GM12878 (cell line): ENCODE measurements at regions not wholly inside any gene's neighbourhood (a gene's known extent, or its start where the extent isn't known, plus 50 kb on each side); places are given as distances from the start of the nearest gene placed in this dataset.

Experiments
- ATAC-seq: fragments of 200-7000 bp; cut with Tn5 transposase; 3 replicates; pipeline ENCODE4 v1.9.1; 2020; ENCODE audit warnings: mild to moderate bottlenecking, moderate library complexity
- BruUV-seq: library from RNA; stranded (reverse); fragments of 400-500 nt; replicated peaks from 2 replicates; lab custom pipeline; 2021; lab: Mats Ljungman, UMichigan
- CTCF ChIA-PET: fragments of 300-600 bp; sonication (Branson Sonifier 250); formaldehyde crosslinking; extraction: SDS; loops from one replicate; lab custom pipeline; 2021; ENCODE audit warnings: inconsistent platforms; lab: Yijun Ruan, JAX
- POLR2A ChIA-PET: fragments of 350-600 bp; formaldehyde crosslinking; extraction: SDS; loops from one replicate; lab custom pipeline; 2021; ENCODE audit warnings: inconsistent platforms; lab: Charles Lee
- RAD21 ChIA-PET: fragments of 300-600 bp; sonication (Branson Sonifier 250); formaldehyde crosslinking; loops from one replicate; lab custom pipeline; 2023; ENCODE audit warnings: antibody characterized with exemption; ENCODE audit not compliant: unreplicated experiment; lab: Charles Lee
- SMC1A ChIA-PET: fragments of 300-600 bp; sonication (Branson Sonifier 250); formaldehyde crosslinking; loops from one replicate; lab custom pipeline; 2023; ENCODE audit not compliant: unreplicated experiment, uncharacterized antibody; lab: Charles Lee
- DNase-seq: peaks from one replicate; pipeline ENCODE4 v3.0.0-alpha.2; 2011; ENCODE audit warnings: low read depth, low spot score
- FAIRE-seq: peaks from 3 replicates; lab custom pipeline; 2011; peaks lifted over from hg19 to GRCh38; lab: Jason Lieb, UNC
- H2AFZ ChIP-seq: 2 replicates; pipeline ENCODE4 v1.6.0; 2011; ENCODE audit warnings: low read depth, low read length, control low read depth; ENCODE audit not compliant: control insufficient read depth
- H3K27ac ChIP-seq: 2 replicates; pipeline ENCODE4 v1.5.1; 2011; ENCODE audit warnings: control low read depth; ENCODE audit not compliant: control insufficient read depth, insufficient read depth
- H3K27me3 ChIP-seq, 2 experiments: replicated peaks in 1 of 2; 2 replicates each; pipeline versions ENCODE4 v1.6.0 to v1.6.1; 2011; ENCODE audit warnings: low read length in 1 of 2; ENCODE audit not compliant: control insufficient read depth in 2 of 2, insufficient read depth in 2 of 2
- H3K36me3 ChIP-seq, 2 experiments: 2 replicates each; pipeline ENCODE4 v1.5.1; 2011; ENCODE audit warnings: low read length in 1 of 2; ENCODE audit not compliant: control insufficient read depth in 2 of 2, insufficient read depth in 2 of 2
- H3K4me1 ChIP-seq: 2 replicates; pipeline ENCODE4 v1.6.1; 2011; ENCODE audit warnings: mild to moderate bottlenecking, low read length, moderate library complexity, mixed read lengths; ENCODE audit not compliant: control insufficient read depth, insufficient read depth
- H3K4me2 ChIP-seq: 2 replicates; pipeline ENCODE4 v1.6.0; 2011; ENCODE audit warnings: control low read depth; ENCODE audit not compliant: control insufficient read depth, insufficient read depth
- H3K4me3 ChIP-seq: fragments of 200-600 bp; sonication (generic); 2 replicates; pipeline ENCODE4 v1.5.1; 2016
- H3K79me2 ChIP-seq: 2 replicates; pipeline ENCODE4 v1.6.0; 2011; ENCODE audit warnings: low read length; ENCODE audit not compliant: control insufficient read depth, insufficient read depth
- H3K9ac ChIP-seq: 2 replicates; pipeline ENCODE4 v1.8.0; 2011; ENCODE audit warnings: low read length, control low read depth, mixed read lengths; ENCODE audit not compliant: control insufficient read depth, insufficient read depth
- H3K9me3 ChIP-seq: replicated peaks from 3 replicates; pipeline ENCODE4 v1.5.1; 2011; ENCODE audit warnings: mild to moderate bottlenecking, low read length; ENCODE audit not compliant: control insufficient read depth, insufficient read depth
- H4K20me1 ChIP-seq: 2 replicates; pipeline ENCODE4 v1.6.0; 2011; ENCODE audit not compliant: control insufficient read depth, insufficient read depth
- E2F4 ChIP-seq: IDR thresholded peaks from 2 replicates; pipeline ENCODE4 v1.6.1; 2012; ENCODE audit warnings: low read depth, low read length, improper control_type of control experiment
- EED ChIP-seq: sonication (generic); IDR thresholded peaks from 2 replicates; pipeline ENCODE4 v1.6.1; 2016; ENCODE audit warnings: antibody characterized with exemption, low read depth
- EP300 ChIP-seq, 2 experiments: fragments of 150-350 bp in 1 of 2; IDR thresholded peaks; 2 replicates each; pipeline ENCODE4 v1.6.1; 2011 to 2012; ENCODE audit warnings: low read depth in 2 of 2, low read length in 2 of 2, borderline replicate concordance in 1 of 2, improper control_type of control experiment in 1 of 2, inconsistent platforms in 1 of 2; ENCODE audit not compliant: control insufficient read depth in 1 of 2
- HDGF ChIP-seq: fragments of 450-650 bp; IDR thresholded peaks from 2 replicates; pipeline ENCODE4 v1.6.1; 2016; ENCODE audit warnings: antibody characterized with exemption
- KAT2A ChIP-seq: conservative IDR thresholded peaks from 2 replicates; pipeline ENCODE4 v1.6.1; 2011; ENCODE audit warnings: low read depth, low read length; ENCODE audit not compliant: control insufficient read depth
- MEF2B ChIP-seq: fragments of 450-650 bp; IDR thresholded peaks from 2 replicates; pipeline ENCODE4 v1.6.1; 2018; ENCODE audit warnings: mild to moderate bottlenecking, moderate library complexity; ENCODE audit not compliant: partially characterized antibody, poor library complexity, severe bottlenecking
- NBN ChIP-seq: fragments of 450-650 bp; IDR thresholded peaks from 2 replicates; pipeline ENCODE4 v1.6.1; 2016
- NFYB ChIP-seq: IDR thresholded peaks from 2 replicates; pipeline ENCODE4 v1.6.1; 2011; ENCODE audit warnings: low read depth, mild to moderate bottlenecking, low read length, improper control_type of control experiment, moderate library complexity; ENCODE audit not compliant: insufficient read depth
- NKRF ChIP-seq: fragments of 450-650 bp; conservative IDR thresholded peaks from 2 replicates; pipeline ENCODE4 v1.6.1; 2017; ENCODE audit warnings: mild to moderate bottlenecking, moderate library complexity
- PML ChIP-seq: IDR thresholded peaks from 2 replicates; pipeline ENCODE4 v1.6.1; 2012; ENCODE audit warnings: low read length, inconsistent platforms
- RB1 ChIP-seq: fragments of 450-650 bp; formaldehyde crosslinking; IDR thresholded peaks from 2 replicates; pipeline ENCODE4 v1.6.1; 2017; ENCODE audit warnings: mild to moderate bottlenecking, borderline replicate concordance
- WGBS: methylation state at CpG from one replicate; pipeline ENCODE4 v1.1.6; 2016; ENCODE audit warnings: low lambda C conversion rate; ENCODE audit not compliant: insufficient replicate concordance, insufficient coverage; ENCODE audit errors: missing lambda C conversion rate; 5-methylcytosine and 5-hydroxymethylcytosine counted together
- in situ Hi-C: fragments of 300-500 bp; cut with MboI; formaldehyde crosslinking; loops from 9 replicates; pipeline ENCODE4 v1.14.3; 2018; ENCODE audit warnings: mixed read lengths
- intact Hi-C: fragments of 100-400 bp; cut with micrococcal nuclease; formaldehyde crosslinking; loops from one replicate; pipeline ENCODE4 v1.14.2; 2022; ENCODE audit not compliant: unreplicated experiment
- TF ChIP-seq, protein P1 (sequence below): fragments of 450-650 bp; IDR thresholded peaks from 2 replicates; pipeline ENCODE4 v1.6.1; 2016; ENCODE audit warnings: mild to moderate bottlenecking, moderate library complexity, borderline replicate concordance
- TF ChIP-seq, protein P2 (sequence below): fragments of 150-350 bp; IDR thresholded peaks from 2 replicates; pipeline ENCODE4 v1.6.1; 2014; ENCODE audit warnings: mild to moderate bottlenecking, low read depth, low read length

- TF ChIP-seq, protein P1, sequence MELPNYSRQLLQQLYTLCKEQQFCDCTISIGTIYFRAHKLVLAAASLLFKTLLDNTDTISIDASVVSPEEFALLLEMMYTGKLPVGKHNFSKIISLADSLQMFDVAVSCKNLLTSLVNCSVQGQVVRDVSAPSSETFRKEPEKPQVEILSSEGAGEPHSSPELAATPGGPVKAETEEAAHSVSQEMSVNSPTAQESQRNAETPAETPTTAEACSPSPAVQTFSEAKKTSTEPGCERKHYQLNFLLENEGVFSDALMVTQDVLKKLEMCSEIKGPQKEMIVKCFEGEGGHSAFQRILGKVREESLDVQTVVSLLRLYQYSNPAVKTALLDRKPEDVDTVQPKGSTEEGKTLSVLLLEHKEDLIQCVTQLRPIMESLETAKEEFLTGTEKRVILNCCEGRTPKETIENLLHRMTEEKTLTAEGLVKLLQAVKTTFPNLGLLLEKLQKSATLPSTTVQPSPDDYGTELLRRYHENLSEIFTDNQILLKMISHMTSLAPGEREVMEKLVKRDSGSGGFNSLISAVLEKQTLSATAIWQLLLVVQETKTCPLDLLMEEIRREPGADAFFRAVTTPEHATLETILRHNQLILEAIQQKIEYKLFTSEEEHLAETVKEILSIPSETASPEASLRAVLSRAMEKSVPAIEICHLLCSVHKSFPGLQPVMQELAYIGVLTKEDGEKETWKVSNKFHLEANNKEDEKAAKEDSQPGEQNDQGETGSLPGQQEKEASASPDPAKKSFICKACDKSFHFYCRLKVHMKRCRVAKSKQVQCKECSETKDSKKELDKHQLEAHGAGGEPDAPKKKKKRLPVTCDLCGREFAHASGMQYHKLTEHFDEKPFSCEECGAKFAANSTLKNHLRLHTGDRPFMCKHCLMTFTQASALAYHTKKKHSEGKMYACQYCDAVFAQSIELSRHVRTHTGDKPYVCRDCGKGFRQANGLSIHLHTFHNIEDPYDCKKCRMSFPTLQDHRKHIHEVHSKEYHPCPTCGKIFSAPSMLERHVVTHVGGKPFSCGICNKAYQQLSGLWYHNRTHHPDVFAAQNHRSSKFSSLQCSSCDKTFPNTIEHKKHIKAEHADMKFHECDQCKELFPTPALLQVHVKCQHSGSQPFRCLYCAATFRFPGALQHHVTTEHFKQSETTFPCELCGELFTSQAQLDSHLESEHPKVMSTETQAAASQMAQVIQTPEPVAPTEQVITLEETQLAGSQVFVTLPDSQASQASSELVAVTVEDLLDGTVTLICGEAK: no peak
- TF ChIP-seq HDGF (no peak), E2F4 (no peak), KAT2A (no peak), RB1 (no peak), NFYB (no peak), PML (no peak)
Measured at GRCh38 chr14:71582705-71583104, 349.5 kb upstream of the RGS6 start (continued).

DNA sequence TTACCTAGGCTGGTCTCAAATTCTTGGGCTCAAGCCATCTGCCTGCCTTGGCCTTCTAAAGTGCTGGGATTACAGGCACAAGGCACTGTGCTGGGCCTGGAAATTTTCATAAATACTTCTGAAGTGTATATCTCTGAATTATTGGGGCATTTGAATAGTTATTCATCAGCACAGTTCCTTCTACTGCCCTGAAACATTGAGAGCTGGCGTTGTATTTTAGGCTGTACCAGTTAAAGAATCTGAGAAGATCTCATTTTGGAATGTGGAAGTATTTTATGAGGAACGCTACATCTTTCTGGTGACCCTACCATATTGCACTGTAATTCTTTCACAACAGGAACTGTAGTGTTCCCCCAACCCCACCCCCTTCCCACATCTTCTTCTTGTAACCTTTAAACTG is 349.0 kb upstream of the RGS6 start:
- ATAC-seq (no peak), FAIRE-seq (no peak), DNase-seq (no peak)
- Histone ChIP-seq H3K27ac (no peak overlapping the region), H3K27me3 (no peaks in the 10 kb centered on the region), H3K9me3 (no peaks in the 10 kb centered on the region), H3K36me3 (peaks cover 0 to 3% of the 10 kb centered on the region in 2 experiments; a peak in 3 of 4 replicates), H4K20me1 (no peaks in the 10 kb centered on the region), H3K79me2 (peaks cover 9% of the 10 kb centered on the region), H3K4me2 (no peak overlapping the region), H3K9ac (no peak overlapping the region), H3K4me3 (no peak overlapping the region), H3K4me1 (no peaks in the 10 kb centered on the region), H2AFZ (no peak overlapping the region)
- SMC1A ChIA-PET: interaction anchor here (1.0 to 3.1 kb wide), 6 partner anchors 8 to 271 kb away, joined by 3 to 28 read pairs (median 4); no protein-coding TSS in a partner anchor
- 97% methylated on average over 2 of the region's 2 CpGs for whole genome bisulfite sequencing
- BruUV-seq: no TSS peak
- CTCF ChIA-PET: interaction anchor here (2.6 kb wide), 1 partner anchor 8 kb away, joined by 12 read pairs; no protein-coding TSS in a partner anchor
- RAD21 ChIA-PET: interaction anchor here (1.6 kb wide), 1 partner anchor 9 kb away, joined by 3 read pairs; no protein-coding TSS in a partner anchor
- intact Hi-C loops: no loop called here
- in situ Hi-C loops: no loop called here
- POLR2A ChIA-PET: interaction anchor here (1.6 kb wide), 1 partner anchor 12 kb away, joined by 4 read pairs; no protein-coding TSS in a partner anchor
- TF ChIP-seq MEF2B (no peak), NKRF (no peak), NBN (no peak), EED (no peak), EP300 (IDR thresholded peaks at IDR 0.05; ENCODE audit: borderline replicate concordance in 1 of 2, control insufficient read depth in 1 of 2, low read depth in 2 of 2, low read length in 2 of 2) (no peak)
- TF ChIP-seq, protein P2, sequence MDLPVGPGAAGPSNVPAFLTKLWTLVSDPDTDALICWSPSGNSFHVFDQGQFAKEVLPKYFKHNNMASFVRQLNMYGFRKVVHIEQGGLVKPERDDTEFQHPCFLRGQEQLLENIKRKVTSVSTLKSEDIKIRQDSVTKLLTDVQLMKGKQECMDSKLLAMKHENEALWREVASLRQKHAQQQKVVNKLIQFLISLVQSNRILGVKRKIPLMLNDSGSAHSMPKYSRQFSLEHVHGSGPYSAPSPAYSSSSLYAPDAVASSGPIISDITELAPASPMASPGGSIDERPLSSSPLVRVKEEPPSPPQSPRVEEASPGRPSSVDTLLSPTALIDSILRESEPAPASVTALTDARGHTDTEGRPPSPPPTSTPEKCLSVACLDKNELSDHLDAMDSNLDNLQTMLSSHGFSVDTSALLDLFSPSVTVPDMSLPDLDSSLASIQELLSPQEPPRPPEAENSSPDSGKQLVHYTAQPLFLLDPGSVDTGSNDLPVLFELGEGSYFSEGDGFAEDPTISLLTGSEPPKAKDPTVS: no peak
